CD4-positive, CD25-positive, alpha-beta regulatory T cell (primary cell): ENCODE measurements at regions not wholly inside any gene's neighbourhood (a gene's known extent, or its start where the extent isn't known, plus 50 kb on each side); places are given as distances from the start of the nearest gene placed in this dataset.

Experiments used
- ATAC-seq, 2 donors: fragments of 150-1000 bp; cut with Tn5 transposase; one replicate each; pipeline ENCODE4 v1.10.0; 2021; ENCODE audit warnings: low read depth in 2 of 2, moderate number of reproducible peaks in 2 of 2, moderate library complexity in 1 of 2
- DNase-seq, 3 donors: peaks; one replicate each; pipeline versions ENCODE4 v3.0.0 to v3.0.0-alpha.2; 2012 to 2022; ENCODE audit warnings: mixed read lengths in 1 of 3
- H3K27ac ChIP-seq: one replicate; pipeline ENCODE4 v1.7.0; 2013; ENCODE audit warnings: mild to moderate bottlenecking, low read length; ENCODE audit not compliant: insufficient read depth, poor library complexity, severe bottlenecking
- H3K27me3 ChIP-seq: one replicate; pipeline ENCODE4 v1.7.0; 2013; ENCODE audit warnings: low read length; ENCODE audit not compliant: control insufficient read depth, insufficient read depth
- H3K36me3 ChIP-seq: one replicate; pipeline ENCODE4 v1.7.0; 2013; ENCODE audit warnings: mild to moderate bottlenecking, low read length, moderate library complexity; ENCODE audit not compliant: control insufficient read depth, insufficient read depth
- H3K4me1 ChIP-seq: 2 replicates; pipeline ENCODE4 v1.7.0; 2013; ENCODE audit warnings: mild to moderate bottlenecking, low read length; ENCODE audit not compliant: insufficient read depth, control insufficient read depth, poor library complexity, severe bottlenecking
- H3K4me3 ChIP-seq: one replicate; pipeline ENCODE4 v1.7.0; 2013; ENCODE audit warnings: low read depth, mild to moderate bottlenecking, low read length, moderate library complexity
- H3K9me3 ChIP-seq, 2 experiments: 1 replicate in 1 of 2; 2 replicates in 1 of 2; pipeline ENCODE4 v1.7.0; 2013; ENCODE audit warnings: low read length in 2 of 2, mild to moderate bottlenecking in 1 of 2, moderate library complexity in 1 of 2; ENCODE audit not compliant: control insufficient read depth in 2 of 2
- H3K27ac Mint-ChIP-seq, 3 donors: one replicate each; pipeline ENCODE4 v1.8.0; 2020 to 2022; ENCODE audit warnings: mild to moderate bottlenecking in 3 of 3, mixed read lengths in 3 of 3, moderate library complexity in 2 of 3
- H3K27me3 Mint-ChIP-seq: one replicate; pipeline ENCODE4 v1.8.0; 2022; ENCODE audit warnings: mild to moderate bottlenecking, mixed read lengths
- H3K36me3 Mint-ChIP-seq: one replicate; pipeline ENCODE4 v1.8.0; 2020; ENCODE audit warnings: mixed read lengths
- H3K4me1 Mint-ChIP-seq, 4 donors: one replicate each; pipeline ENCODE4 v1.8.0; 2020 to 2022; ENCODE audit warnings: mixed read lengths in 4 of 4, mild to moderate bottlenecking in 1 of 4
- H3K4me3 Mint-ChIP-seq, 4 donors: one replicate each; pipeline ENCODE4 v1.8.0; 2020 to 2022; ENCODE audit warnings: mild to moderate bottlenecking in 4 of 4, mixed read lengths in 4 of 4, moderate library complexity in 3 of 4
- H3K9me3 Mint-ChIP-seq, 7 donors: one replicate each; pipeline ENCODE4 v1.8.0; 2020 to 2022; ENCODE audit warnings: mixed read lengths in 7 of 7, mild to moderate bottlenecking in 3 of 7, moderate library complexity in 2 of 7

DNA sequence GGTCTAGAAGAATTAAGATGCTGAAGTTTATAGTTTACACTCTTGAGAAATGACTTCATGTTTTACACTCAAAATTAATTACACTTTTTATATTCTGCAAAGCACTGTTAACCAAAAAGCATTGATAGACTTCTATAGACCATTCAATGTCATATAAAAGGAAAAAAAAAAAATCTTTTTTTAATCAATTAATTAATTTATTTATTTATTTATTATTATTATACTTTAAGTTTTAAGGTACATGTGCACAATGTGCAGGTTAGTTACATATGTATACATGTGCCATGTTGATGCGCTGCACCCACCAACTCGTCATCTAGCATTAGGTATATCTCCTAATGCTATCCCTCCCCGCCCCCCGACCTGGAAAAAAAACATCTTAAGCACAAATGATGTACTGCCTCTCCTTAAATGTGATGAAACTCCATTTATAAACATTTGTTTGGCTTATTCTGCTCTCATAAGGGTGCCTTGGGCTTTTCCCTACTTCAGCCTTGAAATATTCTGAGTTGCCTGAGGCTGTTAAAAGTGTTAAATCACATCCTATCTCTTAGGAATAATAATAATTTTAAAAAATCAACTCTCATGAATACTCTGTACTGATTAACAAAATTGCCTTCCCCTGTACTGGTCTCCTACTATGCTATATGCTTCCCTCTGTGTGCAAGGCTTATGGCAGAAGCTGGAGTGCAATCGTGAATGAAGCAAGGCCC, 466.9 kb downstream of the SOX2 start:
- no peaks in the 10 kb centered on the region for H3K36me3 ChIP-seq
- H3K27me3 ChIP-seq, result no peaks in the 10 kb centered on the region
- no peaks in the 10 kb centered on the region for H3K4me1 ChIP-seq
- Mint-ChIP-seq H3K4me3 (no peak overlapping the region), H3K36me3 (no peaks in the 10 kb centered on the region), H3K27ac (no peak overlapping the region), H3K9me3 (peaks cover 0 to 8% (median 0%) of the 10 kb centered on the region in 7 donors), H3K27me3 (no peaks in the 10 kb centered on the region), H3K4me1 (no peaks in the 10 kb centered on the region)
- DNase-seq, result no peak
- H3K27ac ChIP-seq, result no peak overlapping the region
- no peaks in the 10 kb centered on the region for H3K9me3 ChIP-seq
- no peak for ATAC-seq
- no peak overlapping the region for H3K4me3 ChIP-seq

DNA sequence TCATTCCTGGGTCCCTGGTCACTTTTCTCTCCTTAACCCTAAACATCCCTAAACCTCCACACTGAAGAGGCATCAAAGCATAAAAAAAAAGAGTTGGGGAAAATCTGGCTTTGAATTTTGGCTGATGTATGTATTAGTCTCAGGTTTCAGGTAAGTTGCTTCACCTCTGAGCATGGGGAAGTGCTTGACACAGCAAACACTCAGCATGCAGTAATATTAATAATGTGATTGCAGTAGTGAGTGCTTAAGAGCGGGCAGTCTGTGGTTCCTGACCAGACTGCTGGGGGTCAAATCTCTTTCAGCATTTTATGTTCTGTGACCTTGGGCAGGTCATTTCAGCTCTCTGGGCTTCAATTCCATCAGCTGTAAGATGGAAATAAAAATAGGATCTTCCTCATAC, 467.9 kb downstream of the SOX2 start:
- DNase-seq, result no peak
- peaks cover 0 to 7% (median 3%) of the 10 kb centered on the region in 7 donors for H3K9me3 Mint-ChIP-seq

DNA sequence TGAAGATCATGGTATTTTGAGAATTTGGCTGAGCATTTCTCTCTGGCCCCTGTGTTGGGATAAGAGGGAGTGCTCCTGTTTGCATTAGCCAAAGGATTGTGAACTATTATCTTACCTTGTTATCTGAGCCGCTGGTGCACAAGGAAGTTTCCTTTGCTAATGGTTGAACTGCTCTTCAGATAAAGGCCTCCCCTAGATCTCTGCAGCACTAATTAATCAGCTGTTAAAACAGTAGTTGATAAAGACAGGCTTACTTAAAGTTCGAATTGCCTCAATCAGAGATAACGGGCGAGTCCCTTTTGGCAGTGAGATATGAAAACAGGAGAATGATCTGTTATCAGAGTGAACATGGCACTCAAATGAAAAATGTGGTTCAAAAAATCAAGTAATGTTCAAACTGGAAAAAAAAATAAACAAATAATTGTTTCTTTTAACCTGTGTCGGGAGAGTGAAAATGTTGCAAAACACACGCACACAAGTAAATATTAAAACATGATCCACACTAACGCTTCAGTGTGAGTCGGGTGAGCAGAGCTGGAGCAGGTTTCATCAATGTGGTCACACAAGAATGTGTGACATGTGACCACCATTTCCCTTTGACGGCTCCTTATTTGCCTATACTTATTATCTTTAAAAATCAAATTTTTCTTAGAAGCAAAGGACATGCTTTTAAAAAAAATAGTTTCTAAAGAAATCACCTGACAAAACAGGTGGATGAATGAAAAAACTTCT, 469.1 kb downstream of the SOX2 start:
- ATAC-seq (no peak), DNase-seq (no peak)
- H3K4me3 ChIP-seq, result no peak overlapping the region
- Mint-ChIP-seq H3K36me3 (no peaks in the 10 kb centered on the region), H3K4me3 (no peak overlapping the region), H3K4me1 (no peaks in the 10 kb centered on the region), H3K9me3 (peaks cover 0 to 5% (median 3%) of the 10 kb centered on the region in 7 donors), H3K27ac (no peak overlapping the region), H3K27me3 (no peaks in the 10 kb centered on the region)
- H3K27me3 ChIP-seq, result no peaks in the 10 kb centered on the region
- H3K4me1 ChIP-seq, result no peaks in the 10 kb centered on the region
- H3K27ac ChIP-seq, result no peak overlapping the region
- H3K9me3 ChIP-seq, result no peaks in the 10 kb centered on the region
- no peaks in the 10 kb centered on the region for H3K36me3 ChIP-seq

More for the DNA sequence above, 467.9 kb downstream of the SOX2 start:
- Mint-ChIP-seq H3K4me3 (no peak overlapping the region), H3K36me3 (no peaks in the 10 kb centered on the region), H3K27me3 (no peaks in the 10 kb centered on the region), H3K4me1 (no peaks in the 10 kb centered on the region), H3K27ac (no peak overlapping the region)
- Histone ChIP-seq H3K9me3 (no peaks in the 10 kb centered on the region), H3K27me3 (no peaks in the 10 kb centered on the region), H3K4me3 (no peak overlapping the region), H3K4me1 (no peaks in the 10 kb centered on the region), H3K27ac (no peak overlapping the region), H3K36me3 (no peaks in the 10 kb centered on the region)
- no peak for ATAC-seq

DNA sequence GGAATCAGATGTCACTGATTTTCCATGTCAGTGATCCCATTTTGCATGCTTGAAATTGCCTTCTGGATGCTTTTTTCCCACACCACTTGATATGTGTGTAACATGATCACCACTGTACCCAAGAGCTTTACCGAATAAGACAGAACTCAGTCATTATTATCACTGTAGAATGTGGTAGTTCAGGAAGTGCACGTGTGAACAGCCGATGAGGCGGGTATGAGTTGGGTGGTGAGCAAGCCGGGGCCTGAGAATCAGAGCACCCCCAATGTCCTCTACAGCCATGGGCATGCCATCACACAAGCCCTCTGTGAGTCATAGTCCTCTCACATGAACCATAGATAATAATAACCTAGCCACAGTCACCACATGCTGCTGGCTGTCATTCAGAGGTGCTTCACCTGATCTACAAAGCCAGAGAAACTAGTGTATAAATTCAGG, 470.8 kb downstream of the SOX2 start:
- H3K4me3 ChIP-seq, result no peak overlapping the region
- H3K27ac ChIP-seq, result no peak overlapping the region
- Mint-ChIP-seq H3K4me1 (no peaks in the 10 kb centered on the region), H3K27me3 (no peaks in the 10 kb centered on the region), H3K27ac (no peak overlapping the region), H3K36me3 (no peaks in the 10 kb centered on the region), H3K4me3 (no peak overlapping the region), H3K9me3 (peaks cover 0 to 5% (median 2%) of the 10 kb centered on the region in 7 donors)
- ATAC-seq (no peak), DNase-seq (no peak)
- no peaks in the 10 kb centered on the region for H3K27me3 ChIP-seq
- H3K9me3 ChIP-seq, result no peaks in the 10 kb centered on the region
- H3K36me3 ChIP-seq, result no peaks in the 10 kb centered on the region
- H3K4me1 ChIP-seq, result no peaks in the 10 kb centered on the region

DNA sequence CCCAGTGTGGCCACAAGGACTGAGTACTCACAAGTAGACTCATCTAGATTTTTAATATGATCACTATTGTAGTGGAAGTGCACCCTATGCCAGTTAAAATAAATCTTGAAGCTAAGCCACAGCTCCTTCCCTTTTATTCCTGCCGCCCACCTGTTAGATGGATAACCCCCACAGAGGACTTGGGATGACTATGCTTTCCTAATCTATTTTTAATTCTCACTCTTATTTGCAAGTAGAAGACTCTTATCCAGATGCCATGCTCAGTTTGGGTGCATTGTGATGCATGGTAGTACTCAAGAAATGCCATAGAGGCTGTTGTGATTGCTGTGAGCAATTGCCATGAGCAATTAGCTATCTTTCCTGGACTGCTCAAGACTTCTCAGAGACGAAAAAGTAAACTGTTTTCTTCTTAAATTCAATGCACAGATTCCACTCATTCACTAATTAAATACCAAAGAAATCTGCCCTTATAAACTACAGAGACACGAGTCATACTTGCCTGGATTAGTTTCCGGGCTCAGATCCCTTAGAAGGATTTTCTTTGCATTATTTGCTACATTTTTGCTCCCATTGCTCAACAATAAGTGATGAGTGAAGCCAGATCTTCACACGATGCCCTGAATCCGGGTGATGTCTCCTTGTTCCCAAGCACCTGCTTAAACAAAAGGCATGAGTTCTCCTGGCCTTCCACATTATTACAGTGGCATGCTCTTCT, 472.1 kb downstream of the SOX2 start:
- Mint-ChIP-seq H3K4me1 (no peaks in the 10 kb centered on the region), H3K4me3 (no peak overlapping the region), H3K27ac (no peak overlapping the region), H3K9me3 (peaks cover 0 to 5% (median 2%) of the 10 kb centered on the region in 7 donors), H3K36me3 (no peaks in the 10 kb centered on the region), H3K27me3 (no peaks in the 10 kb centered on the region)
- Histone ChIP-seq H3K27ac (no peak overlapping the region), H3K4me3 (no peak overlapping the region), H3K4me1 (no peaks in the 10 kb centered on the region), H3K9me3 (no peaks in the 10 kb centered on the region), H3K27me3 (no peaks in the 10 kb centered on the region), H3K36me3 (no peaks in the 10 kb centered on the region)
- DNase-seq (no peak), ATAC-seq (no peak)

DNA sequence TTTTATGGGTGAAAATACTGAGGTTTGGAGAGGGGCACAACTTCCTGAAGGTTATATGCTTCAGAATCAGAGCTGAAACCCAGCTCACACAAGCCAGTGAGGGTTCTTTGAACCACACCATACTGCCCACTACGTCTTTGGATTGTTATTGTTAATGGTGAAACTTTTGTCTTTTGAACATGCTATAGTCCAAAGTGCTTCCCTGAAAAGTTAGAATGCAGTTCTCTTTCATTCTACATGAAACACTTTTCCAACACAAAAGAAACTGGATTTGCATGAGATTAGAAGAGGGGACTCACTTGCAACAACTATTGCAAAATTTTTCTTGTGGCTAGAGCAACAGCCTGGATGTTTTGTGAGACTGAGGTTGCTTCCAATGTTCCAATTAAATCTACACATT, 473.6 kb downstream of the SOX2 start:
- H3K36me3 Mint-ChIP-seq, result no peaks in the 10 kb centered on the region
- peaks cover 0 to 5% (median 2%) of the 10 kb centered on the region in 7 donors for H3K9me3 Mint-ChIP-seq
- no peak overlapping the region for H3K4me3 ChIP-seq
- no peak overlapping the region for H3K4me3 Mint-ChIP-seq
- ATAC-seq (no peak), DNase-seq (no peak)
- no peaks in the 10 kb centered on the region for H3K27me3 Mint-ChIP-seq
- no peaks in the 10 kb centered on the region for H3K27me3 ChIP-seq
- H3K36me3 ChIP-seq, result no peaks in the 10 kb centered on the region
- H3K9me3 ChIP-seq, result no peaks in the 10 kb centered on the region
- H3K4me1 ChIP-seq, result no peaks in the 10 kb centered on the region
- H3K4me1 Mint-ChIP-seq, result no peaks in the 10 kb centered on the region
- H3K27ac ChIP-seq, result no peak overlapping the region
- no peak overlapping the region for H3K27ac Mint-ChIP-seq

DNA sequence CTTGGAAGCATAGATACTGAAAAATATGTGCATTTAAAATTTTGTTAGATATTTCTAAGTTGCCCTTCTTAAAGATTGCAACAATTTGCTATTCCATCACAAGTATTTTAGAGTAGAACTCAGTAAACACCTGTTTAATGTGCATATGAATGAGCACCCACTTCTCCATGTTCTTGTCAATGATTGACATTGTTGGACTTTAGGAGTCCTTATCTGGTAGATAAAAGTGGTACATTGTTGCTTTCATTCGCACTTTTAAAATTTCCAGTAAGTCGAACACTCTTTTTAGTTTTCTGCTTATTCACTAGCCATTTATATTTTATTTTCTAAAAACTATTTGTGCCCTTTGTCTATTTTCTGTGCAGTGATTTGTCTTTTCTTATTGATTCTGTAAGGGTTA, 478.3 kb downstream of the SOX2 start:
- Histone ChIP-seq H3K36me3 (no peaks in the 10 kb centered on the region), H3K9me3 (no peaks in the 10 kb centered on the region), H3K4me1 (no peaks in the 10 kb centered on the region), H3K27ac (no peak overlapping the region), H3K4me3 (no peak overlapping the region), H3K27me3 (no peaks in the 10 kb centered on the region)
- Mint-ChIP-seq H3K4me1 (no peaks in the 10 kb centered on the region), H3K27ac (no peak overlapping the region), H3K27me3 (no peaks in the 10 kb centered on the region), H3K4me3 (no peak overlapping the region), H3K36me3 (no peaks in the 10 kb centered on the region), H3K9me3 (peaks cover 0 to 6% (median 2%) of the 10 kb centered on the region in 7 donors)
- DNase-seq (no peak), ATAC-seq (no peak)
